Progenitor cell of endocrine pancreas (in vitro differentiated cells): ENCODE measurements at regions not wholly inside any gene's neighbourhood (a gene's known extent, or its start where the extent isn't known, plus 50 kb on each side); places are given as distances from the start of the nearest gene placed in this dataset.

Source experiments
- DNase-seq: peaks from one replicate; pipeline ENCODE4 v3.0.0; 2021; ENCODE audit warnings: low spot score; ENCODE audit not compliant: unreplicated experiment
- H3K27ac Mint-ChIP-seq: 2 replicates; pipeline ENCODE4 v1.8.0; 2021; ENCODE audit warnings: mild to moderate bottlenecking, moderate library complexity, mixed read lengths
- H3K27me3 Mint-ChIP-seq: 2 replicates; pipeline ENCODE4 v1.8.0; 2021; ENCODE audit warnings: mixed read lengths
- H3K36me3 Mint-ChIP-seq: 2 replicates; pipeline ENCODE4 v1.8.0; 2022; ENCODE audit warnings: mixed read lengths; ENCODE audit not compliant: insufficient read depth
- H3K4me1 Mint-ChIP-seq: 2 replicates; pipeline ENCODE4 v1.8.0; 2021; ENCODE audit warnings: low read depth, mixed read lengths
- H3K4me3 Mint-ChIP-seq: 2 replicates; pipeline ENCODE4 v1.8.0; 2021; ENCODE audit warnings: low read depth, mild to moderate bottlenecking, moderate library complexity, mixed read lengths
- H3K9me3 Mint-ChIP-seq: 2 replicates; pipeline ENCODE4 v1.8.0; 2021; ENCODE audit warnings: low read depth, mixed read lengths
- TF ChIP-seq, protein P1 (sequence below): fragments of 200-600 bp; sonication (generic); IDR thresholded peaks from one replicate; pipeline ENCODE4 v1.5.0; 2021; ENCODE audit warnings: antibody characterized with exemption, mild to moderate bottlenecking; ENCODE audit not compliant: unreplicated experiment

DNA sequence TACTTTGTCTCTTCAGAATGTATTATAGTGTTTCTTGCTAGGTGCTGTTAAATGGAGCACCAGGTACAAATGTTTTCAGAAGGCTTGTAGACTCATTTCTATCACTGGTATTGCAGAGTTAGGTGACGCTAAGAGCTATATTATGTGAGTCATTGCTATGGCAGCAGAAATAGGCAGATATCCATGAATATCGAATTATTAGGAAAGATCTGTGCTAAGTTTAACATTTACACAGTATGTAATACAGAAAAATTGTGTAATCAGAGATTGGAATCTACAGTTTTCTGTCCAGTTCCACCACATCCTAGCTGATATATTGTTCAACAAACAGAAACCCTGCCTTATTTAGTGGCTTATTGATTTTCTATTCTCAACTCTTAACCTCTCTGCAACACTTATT is 1025.5 kb downstream of the STIM2 start:
- no peak for DNase-seq
- TF ChIP-seq, protein P1, sequence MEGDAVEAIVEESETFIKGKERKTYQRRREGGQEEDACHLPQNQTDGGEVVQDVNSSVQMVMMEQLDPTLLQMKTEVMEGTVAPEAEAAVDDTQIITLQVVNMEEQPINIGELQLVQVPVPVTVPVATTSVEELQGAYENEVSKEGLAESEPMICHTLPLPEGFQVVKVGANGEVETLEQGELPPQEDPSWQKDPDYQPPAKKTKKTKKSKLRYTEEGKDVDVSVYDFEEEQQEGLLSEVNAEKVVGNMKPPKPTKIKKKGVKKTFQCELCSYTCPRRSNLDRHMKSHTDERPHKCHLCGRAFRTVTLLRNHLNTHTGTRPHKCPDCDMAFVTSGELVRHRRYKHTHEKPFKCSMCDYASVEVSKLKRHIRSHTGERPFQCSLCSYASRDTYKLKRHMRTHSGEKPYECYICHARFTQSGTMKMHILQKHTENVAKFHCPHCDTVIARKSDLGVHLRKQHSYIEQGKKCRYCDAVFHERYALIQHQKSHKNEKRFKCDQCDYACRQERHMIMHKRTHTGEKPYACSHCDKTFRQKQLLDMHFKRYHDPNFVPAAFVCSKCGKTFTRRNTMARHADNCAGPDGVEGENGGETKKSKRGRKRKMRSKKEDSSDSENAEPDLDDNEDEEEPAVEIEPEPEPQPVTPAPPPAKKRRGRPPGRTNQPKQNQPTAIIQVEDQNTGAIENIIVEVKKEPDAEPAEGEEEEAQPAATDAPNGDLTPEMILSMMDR: no peak
- no peak overlapping the region for H3K4me3 Mint-ChIP-seq
- H3K36me3 Mint-ChIP-seq: no peaks in the 10 kb centered on the region
- H3K4me1 Mint-ChIP-seq: peaks cover 10% of the 10 kb centered on the region
- no peaks in the 10 kb centered on the region for H3K9me3 Mint-ChIP-seq
- H3K27me3 Mint-ChIP-seq: no peaks in the 10 kb centered on the region
- no peak overlapping the region for H3K27ac Mint-ChIP-seq

DNA sequence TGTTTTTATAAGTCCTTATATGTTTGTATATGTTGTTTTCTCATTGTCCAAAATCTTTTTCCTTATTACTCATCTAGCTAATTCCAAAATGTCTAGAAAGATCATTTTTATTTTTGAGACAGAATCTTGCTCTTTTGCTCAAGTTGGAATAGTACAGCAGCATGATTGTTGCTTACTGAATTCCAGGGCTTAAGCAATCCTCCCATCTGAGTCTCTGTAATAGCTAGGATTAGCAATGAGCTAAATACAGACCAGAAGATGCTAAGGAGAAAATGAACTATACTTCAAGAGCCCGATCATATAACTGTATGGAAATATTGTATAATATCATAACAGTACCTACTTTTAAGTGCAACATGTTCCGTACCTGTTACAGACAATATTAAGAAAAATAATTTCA is 1027.0 kb downstream of the STIM2 start:
- Mint-ChIP-seq H3K36me3 (no peaks in the 10 kb centered on the region), H3K27ac (no peak overlapping the region), H3K27me3 (no peaks in the 10 kb centered on the region), H3K4me1 (peaks cover 10% of the 10 kb centered on the region), H3K9me3 (no peaks in the 10 kb centered on the region), H3K4me3 (no peak overlapping the region)
- DNase-seq: no peak
- TF ChIP-seq, protein P1: no peak

DNA sequence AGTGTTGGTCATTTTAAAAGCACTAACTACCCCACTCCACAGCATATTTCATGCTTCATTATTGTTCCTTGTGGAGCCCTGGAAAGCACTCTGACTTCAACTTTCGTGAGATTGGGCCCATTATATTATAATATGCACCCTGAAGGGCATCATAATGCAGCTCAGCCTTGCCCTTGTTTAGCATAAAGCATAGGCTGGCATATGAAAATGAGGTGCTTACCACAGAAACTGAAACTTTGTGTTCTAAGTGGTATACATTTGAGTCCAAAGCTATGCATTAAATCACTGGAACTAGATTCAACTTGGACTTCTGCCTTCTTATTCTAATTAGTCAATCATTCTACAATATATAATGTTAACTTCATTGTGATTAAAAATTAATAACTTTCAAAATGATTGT is 1027.9 kb downstream of the STIM2 start:
- Mint-ChIP-seq H3K36me3 (no peaks in the 10 kb centered on the region), H3K9me3 (no peaks in the 10 kb centered on the region), H3K27ac (no peak overlapping the region), H3K4me1 (peaks cover 10% of the 10 kb centered on the region), H3K4me3 (no peak overlapping the region), H3K27me3 (no peaks in the 10 kb centered on the region)
- TF ChIP-seq, protein P1: no peak
- DNase-seq: no peak

DNA sequence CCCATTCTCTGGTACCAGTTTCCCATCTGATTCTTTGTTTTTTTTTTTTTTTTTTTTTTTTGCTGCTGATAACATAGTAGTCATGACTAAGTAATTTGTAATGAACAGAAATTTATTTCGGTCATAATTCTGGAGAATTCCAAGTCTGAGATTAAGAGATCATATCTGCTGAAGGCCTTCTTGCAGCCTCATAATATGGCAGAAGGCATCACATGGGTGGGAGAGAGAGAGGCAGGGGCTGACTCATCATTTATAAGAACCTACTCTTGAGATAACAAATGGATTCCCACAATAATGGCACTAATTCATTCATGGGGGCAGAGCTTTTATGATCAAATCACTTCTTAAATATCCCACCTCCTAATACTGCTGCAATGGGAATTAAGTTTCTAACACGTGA is 1034.3 kb downstream of the STIM2 start:
- H3K4me1 Mint-ChIP-seq: no peaks in the 10 kb centered on the region
- H3K36me3 Mint-ChIP-seq: no peaks in the 10 kb centered on the region
- no peak for DNase-seq
- H3K4me3 Mint-ChIP-seq: no peak overlapping the region
- H3K9me3 Mint-ChIP-seq: no peaks in the 10 kb centered on the region
- TF ChIP-seq, protein P1: no peak
- no peak overlapping the region for H3K27ac Mint-ChIP-seq
- H3K27me3 Mint-ChIP-seq: no peaks in the 10 kb centered on the region

DNA sequence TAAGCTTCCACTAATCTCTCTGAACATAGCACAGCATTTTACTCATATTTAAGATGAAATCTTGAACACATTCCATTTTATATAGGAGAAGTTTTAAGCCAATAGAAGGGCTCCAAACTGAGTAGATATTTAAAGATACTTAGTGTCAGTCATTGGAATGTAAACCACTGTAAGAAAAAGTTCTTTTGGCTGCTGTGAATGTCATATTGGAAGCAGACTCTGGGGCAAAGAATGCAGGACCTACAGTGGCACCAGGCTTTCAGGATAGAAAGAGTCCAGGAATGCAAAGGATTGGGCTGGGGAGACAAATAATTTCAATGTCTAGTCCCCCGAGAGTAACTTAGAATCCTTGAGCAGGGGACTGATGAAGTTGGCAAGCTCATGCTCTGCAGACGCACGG is 1047.7 kb downstream of the STIM2 start:
- Mint-ChIP-seq H3K27ac (no peak overlapping the region), H3K9me3 (no peaks in the 10 kb centered on the region), H3K4me3 (no peak overlapping the region), H3K36me3 (no peaks in the 10 kb centered on the region), H3K4me1 (no peaks in the 10 kb centered on the region), H3K27me3 (no peaks in the 10 kb centered on the region)
- DNase-seq: no peak
- TF ChIP-seq, protein P1: no peak
